ENCODE measurements at regions not wholly inside any gene's neighbourhood (a gene's known extent, or its start where the extent isn't known, plus 50 kb on each side); places are given as distances from the start of the nearest gene placed in this dataset.
A peak's percentile ranks its signal among the peaks of the same experiment; 100 is the strongest.

DNA sequence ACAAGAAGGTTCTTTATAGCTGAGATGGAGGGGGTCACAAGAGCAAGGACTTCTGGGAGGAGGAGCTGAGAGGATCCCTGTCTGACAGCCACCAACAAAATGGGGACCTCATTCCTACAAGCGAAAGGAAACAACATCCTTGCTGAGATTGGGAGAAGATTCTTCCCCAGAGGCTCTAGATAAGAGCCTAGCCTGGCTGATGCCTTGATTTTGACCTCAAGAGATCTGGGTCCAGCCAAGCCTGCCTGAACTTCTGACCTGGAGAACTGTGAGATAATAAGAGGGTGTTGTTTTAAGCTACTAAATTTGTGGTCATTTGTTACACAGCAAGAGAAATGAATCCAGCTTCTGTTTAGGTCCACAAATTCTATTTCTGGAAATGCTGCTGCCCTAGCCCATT, 75.4 kb upstream of the SLC4A11 start:
- H3K4me3 Mint-ChIP-seq = no peak overlapping the region
- no peaks in the 10 kb centered on the region for H3K79me2 ChIP-seq (ENCODE audit: insufficient read depth, low read length)
- no peaks in the 10 kb centered on the region for H3K27me3 Mint-ChIP-seq (ENCODE audit: low read depth in 3 of 3)
- peak overlapping the region; percentile 22 for H3K9ac ChIP-seq (ENCODE audit: insufficient read depth, low read length, poor library complexity, severe bottlenecking)
- peak overlapping the region; percentile 75 to 91 (median 86) for H3K27ac Mint-ChIP-seq
- intact Hi-C loops (cut with micrococcal nuclease) = loop anchor here (5.0 to 10.0 kb wide), 2 partner anchors 97 to 100 kb away; no protein-coding TSS in a partner anchor
- peaks cover 5% of the 10 kb centered on the region for H4K20me1 ChIP-seq (ENCODE audit: insufficient read depth, low read length)
- no peak for TF ChIP-seq CTCF (IDR thresholded peaks at IDR 0.05)
- H3K27me3 ChIP-seq (ENCODE audit: control insufficient read depth in 2 of 2, insufficient read depth in 2 of 2, low read length in 2 of 2) = no peaks in the 10 kb centered on the region
- no peaks in the 10 kb centered on the region for H3K9me3 ChIP-seq (replicated peaks in 1 of 2; ENCODE audit: control insufficient read depth in 1 of 2, insufficient read depth in 1 of 2, low read length in 2 of 2)
- H2AFZ ChIP-seq (ENCODE audit: insufficient read depth, low read depth, low read length, poor library complexity, severe bottlenecking) = no peak overlapping the region
- H3K36me3 Mint-ChIP-seq = peaks cover 54 to 80% of the 10 kb centered on the region in 2 donors
- DNase-seq = no peak
- WGBS (ENCODE audit: insufficient coverage) = no CpG with 5 or more reads among the region's 1 CpG
- H3K9me3 Mint-ChIP-seq = peaks cover 0 to 4% (median 0%) of the 10 kb centered on the region in 7 donors
- H3K36me3 ChIP-seq (replicated peaks in 1 of 2; ENCODE audit: control insufficient read depth in 1 of 2, insufficient read depth in 2 of 2, low read length in 2 of 2) = peaks cover 27 to 61% of the 10 kb centered on the region in 2 donors
- peak overlapping the region; percentile 0 to 71 for H3K27ac ChIP-seq (ENCODE audit: low read depth in 1 of 2, low read length in 2 of 2)
- H3K4me3 ChIP-seq (replicated peaks in 1 of 3; ENCODE audit: low read depth in 2 of 3, low read length in 3 of 3) = peak overlapping the region in 1 of 3 experiments; percentile 10
- H3K4me1 Mint-ChIP-seq = peaks cover 43% of the 10 kb centered on the region
- no peak overlapping the region for H3K4me2 ChIP-seq (replicated peaks; ENCODE audit: extremely low read depth, low read length, poor library complexity, severe bottlenecking)
- H3K4me1 ChIP-seq (ENCODE audit: control insufficient read depth in 1 of 2, insufficient read depth in 2 of 2, low read length in 2 of 2) = peaks cover 30 to 31% of the 10 kb centered on the region in 2 donors

GRCh38 chr20:3313683-3314065, 74.7 kb upstream of the SLC4A11 start:
- peak overlapping the region; percentile 22 for H3K9ac ChIP-seq (ENCODE audit: insufficient read depth, low read length, poor library complexity, severe bottlenecking)
- H3K4me1 Mint-ChIP-seq = peaks cover 43% of the 10 kb centered on the region
- intact Hi-C loops (cut with micrococcal nuclease) = loop anchor here (5.0 to 10.0 kb wide), 2 partner anchors 96 to 99 kb away; no protein-coding TSS in a partner anchor
- H3K36me3 Mint-ChIP-seq = peaks cover 59 to 80% of the 10 kb centered on the region in 2 donors
- peak overlapping the region in 1 of 3 experiments; percentile 10 for H3K4me3 ChIP-seq (replicated peaks in 1 of 3; ENCODE audit: low read depth in 2 of 3, low read length in 3 of 3)
- H3K27ac Mint-ChIP-seq = peak overlapping the region; percentile 75 to 91 (median 86)
- H3K4me2 ChIP-seq (replicated peaks; ENCODE audit: extremely low read depth, low read length, poor library complexity, severe bottlenecking) = peak overlapping the region; percentile 24
- no peak for TF ChIP-seq CTCF (IDR thresholded peaks at IDR 0.05)
- H3K9me3 ChIP-seq (replicated peaks in 1 of 2; ENCODE audit: control insufficient read depth in 1 of 2, insufficient read depth in 1 of 2, low read length in 2 of 2) = no peaks in the 10 kb centered on the region
- H3K27me3 ChIP-seq (ENCODE audit: control insufficient read depth in 2 of 2, insufficient read depth in 2 of 2, low read length in 2 of 2) = no peaks in the 10 kb centered on the region
- no peaks in the 10 kb centered on the region for H3K27me3 Mint-ChIP-seq (ENCODE audit: low read depth in 3 of 3)
- peak overlapping the region; percentile 37 to 71 for H3K27ac ChIP-seq (ENCODE audit: low read depth in 1 of 2, low read length in 2 of 2)
- peaks cover 0 to 4% (median 0%) of the 10 kb centered on the region in 7 donors for H3K9me3 Mint-ChIP-seq
- peak overlapping the region in 1 of 2 donors; percentile 56 for H3K4me3 Mint-ChIP-seq
- peaks cover 5% of the 10 kb centered on the region for H4K20me1 ChIP-seq (ENCODE audit: insufficient read depth, low read length)
- H3K36me3 ChIP-seq (replicated peaks in 1 of 2; ENCODE audit: control insufficient read depth in 1 of 2, insufficient read depth in 2 of 2, low read length in 2 of 2) = peaks cover 31 to 66% of the 10 kb centered on the region in 2 donors
- H3K4me1 ChIP-seq (ENCODE audit: control insufficient read depth in 1 of 2, insufficient read depth in 2 of 2, low read length in 2 of 2) = peaks cover 30 to 31% of the 10 kb centered on the region in 2 donors
- H2AFZ ChIP-seq (ENCODE audit: insufficient read depth, low read depth, low read length, poor library complexity, severe bottlenecking) = no peak overlapping the region
- peak in 2 of 3 donors; percentile 10 to 15 for DNase-seq
- WGBS (ENCODE audit: insufficient coverage) = 3% methylated on average over 2 of the region's 2 CpGs
- H3K79me2 ChIP-seq (ENCODE audit: insufficient read depth, low read length) = no peaks in the 10 kb centered on the region

Measured in CD14-positive monocyte (primary cell).